ENCODE measurements at regions not wholly inside any gene's neighbourhood (a gene's known extent, or its start where the extent isn't known, plus 50 kb on each side); places are given as distances from the start of the nearest gene placed in this dataset.

DNA sequence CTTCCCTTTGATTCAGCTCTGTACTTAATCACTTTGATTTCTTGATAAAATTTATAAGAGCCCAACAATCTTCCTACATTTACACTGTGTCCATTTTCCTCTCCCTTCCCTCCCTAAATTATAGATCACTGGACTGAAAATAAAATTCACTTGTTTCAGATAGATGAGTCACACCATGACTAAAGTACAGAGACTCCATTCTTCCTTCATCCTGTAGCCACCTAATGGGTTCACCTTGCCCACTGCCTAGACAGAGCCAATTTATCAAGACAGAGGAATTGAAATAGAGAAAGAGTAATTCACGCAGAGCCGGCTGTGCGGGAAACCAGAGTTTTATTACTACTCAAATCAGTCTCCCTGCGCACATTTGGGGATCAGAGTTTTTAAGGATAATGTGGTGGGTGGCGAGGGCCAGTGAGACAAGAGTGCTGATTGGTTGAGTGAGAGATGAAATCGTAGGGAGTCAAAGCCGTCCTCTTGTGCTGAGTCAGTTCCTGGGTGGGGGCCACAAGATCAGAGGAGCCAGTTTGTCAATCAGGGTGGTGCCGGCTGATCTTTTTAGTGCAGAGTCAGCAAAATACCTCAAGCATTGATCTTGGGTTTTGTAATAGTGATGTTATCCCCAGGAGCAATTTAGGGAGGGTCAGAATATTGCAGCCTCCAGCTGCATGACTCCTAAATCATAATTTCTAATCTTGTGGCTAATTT, 71.3 kb upstream of the MED14 start:
- TF ChIP-seq POLR2AphosphoS5 (IDR thresholded peaks at IDR 0.05), result no peak
- TF ChIP-seq, protein P1, sequence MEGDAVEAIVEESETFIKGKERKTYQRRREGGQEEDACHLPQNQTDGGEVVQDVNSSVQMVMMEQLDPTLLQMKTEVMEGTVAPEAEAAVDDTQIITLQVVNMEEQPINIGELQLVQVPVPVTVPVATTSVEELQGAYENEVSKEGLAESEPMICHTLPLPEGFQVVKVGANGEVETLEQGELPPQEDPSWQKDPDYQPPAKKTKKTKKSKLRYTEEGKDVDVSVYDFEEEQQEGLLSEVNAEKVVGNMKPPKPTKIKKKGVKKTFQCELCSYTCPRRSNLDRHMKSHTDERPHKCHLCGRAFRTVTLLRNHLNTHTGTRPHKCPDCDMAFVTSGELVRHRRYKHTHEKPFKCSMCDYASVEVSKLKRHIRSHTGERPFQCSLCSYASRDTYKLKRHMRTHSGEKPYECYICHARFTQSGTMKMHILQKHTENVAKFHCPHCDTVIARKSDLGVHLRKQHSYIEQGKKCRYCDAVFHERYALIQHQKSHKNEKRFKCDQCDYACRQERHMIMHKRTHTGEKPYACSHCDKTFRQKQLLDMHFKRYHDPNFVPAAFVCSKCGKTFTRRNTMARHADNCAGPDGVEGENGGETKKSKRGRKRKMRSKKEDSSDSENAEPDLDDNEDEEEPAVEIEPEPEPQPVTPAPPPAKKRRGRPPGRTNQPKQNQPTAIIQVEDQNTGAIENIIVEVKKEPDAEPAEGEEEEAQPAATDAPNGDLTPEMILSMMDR (IDR thresholded peaks at IDR 0.05), result no peak
- no peak for TF ChIP-seq POLR2A (IDR thresholded peaks at IDR 0.05; ENCODE audit: low read depth)
